ENCODE measurements at regions not wholly inside any gene's neighbourhood (a gene's known extent, or its start where the extent isn't known, plus 50 kb on each side); places are given as distances from the start of the nearest gene placed in this dataset.

DNA sequence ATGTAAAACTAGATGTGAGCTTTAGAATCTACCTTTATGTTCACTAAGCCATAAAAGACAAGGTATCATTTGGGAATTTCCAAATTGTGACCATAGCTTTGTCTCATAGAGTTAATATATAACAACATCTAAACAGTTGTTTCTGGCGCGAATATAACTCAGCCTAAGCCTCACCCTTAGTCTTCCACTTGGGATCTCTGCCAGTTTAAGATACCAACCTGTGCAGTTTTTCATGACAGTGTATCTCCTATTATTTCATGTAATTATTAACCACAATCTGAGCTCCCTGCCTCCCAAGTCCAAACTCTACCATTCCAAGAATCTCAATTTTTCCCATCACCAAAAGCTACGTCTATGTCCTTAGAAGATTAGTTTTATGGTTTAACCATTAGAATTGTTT is 572.5 kb upstream of the ISX start:
- intact Hi-C loops (cut with micrococcal nuclease): no loop called here
- Histone ChIP-seq H3K9me2 (ENCODE audit: insufficient read depth) (no peaks in the 10 kb centered on the region), H4K20me1 (ENCODE audit: insufficient read depth) (no peaks in the 10 kb centered on the region), H3K4me2 (ENCODE audit: low read length) (no peak overlapping the region), H3K9ac (ENCODE audit: low read length) (no peak overlapping the region), H3K9me3 (ENCODE audit: control insufficient read depth in 1 of 2, insufficient read depth in 1 of 2, low read depth in 1 of 2, low read length in 2 of 2) (peaks cover 15 to 25% of the 10 kb centered on the region in 2 experiments; a peak in 2 of 4 replicates), H3K79me2 (ENCODE audit: insufficient read depth, low read length) (no peaks in the 10 kb centered on the region), H3K36me3 (ENCODE audit: control insufficient read depth in 1 of 2, insufficient read depth in 2 of 2, low read length in 2 of 2) (no peaks in the 10 kb centered on the region), H3K4me3 (replicated peaks in 1 of 2; ENCODE audit: low read depth in 1 of 2, low read length in 2 of 2) (no peak overlapping the region), H3K4me1 (ENCODE audit: control insufficient read depth in 1 of 2, insufficient read depth in 2 of 2, low read length in 2 of 2) (no peaks in the 10 kb centered on the region), H2AFZ (ENCODE audit: low read depth, low read length, poor library complexity, severe bottlenecking) (no peak overlapping the region), H3K27me3 (ENCODE audit: insufficient read depth, low read length) (no peaks in the 10 kb centered on the region), H3K27ac (ENCODE audit: low read depth, low read length) (no peak overlapping the region)
- POLR2A ChIA-PET: no interaction called here
- no TSS peak for BruUV-seq (replicated peaks)
- ATAC-seq (no peak), DNase-seq (ENCODE audit: low read depth, low spot score) (no peak)
- CTCF ChIA-PET: no interaction called here
- RAD21 ChIA-PET (ENCODE audit: low non-redundant PET in 1 of 2, low total read pairs in 2 of 2, uncharacterized antibody in 2 of 2, unreplicated experiment in 2 of 2): no interaction called here
- TF ChIP-seq POLR2AphosphoS5 (IDR thresholded peaks at IDR 0.05; ENCODE audit: low read depth, low read length) (no peak), TCF7L2 (IDR thresholded peaks at IDR 0.05; ENCODE audit: borderline replicate concordance, extremely low read depth, insufficient read depth, insufficient read length) (no peak), SIN3A (IDR thresholded peaks at IDR 0.05; ENCODE audit: low read depth) (no peak), FOSL1 (IDR thresholded peaks at IDR 0.05; ENCODE audit: low read depth) (no peak), CEBPB (IDR thresholded peaks at IDR 0.05; ENCODE audit: low read depth) (no peak)
- TF ChIP-seq, protein P1, sequence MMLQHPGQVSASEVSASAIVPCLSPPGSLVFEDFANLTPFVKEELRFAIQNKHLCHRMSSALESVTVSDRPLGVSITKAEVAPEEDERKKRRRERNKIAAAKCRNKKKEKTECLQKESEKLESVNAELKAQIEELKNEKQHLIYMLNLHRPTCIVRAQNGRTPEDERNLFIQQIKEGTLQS (IDR thresholded peaks at IDR 0.05): no peak

DNA sequence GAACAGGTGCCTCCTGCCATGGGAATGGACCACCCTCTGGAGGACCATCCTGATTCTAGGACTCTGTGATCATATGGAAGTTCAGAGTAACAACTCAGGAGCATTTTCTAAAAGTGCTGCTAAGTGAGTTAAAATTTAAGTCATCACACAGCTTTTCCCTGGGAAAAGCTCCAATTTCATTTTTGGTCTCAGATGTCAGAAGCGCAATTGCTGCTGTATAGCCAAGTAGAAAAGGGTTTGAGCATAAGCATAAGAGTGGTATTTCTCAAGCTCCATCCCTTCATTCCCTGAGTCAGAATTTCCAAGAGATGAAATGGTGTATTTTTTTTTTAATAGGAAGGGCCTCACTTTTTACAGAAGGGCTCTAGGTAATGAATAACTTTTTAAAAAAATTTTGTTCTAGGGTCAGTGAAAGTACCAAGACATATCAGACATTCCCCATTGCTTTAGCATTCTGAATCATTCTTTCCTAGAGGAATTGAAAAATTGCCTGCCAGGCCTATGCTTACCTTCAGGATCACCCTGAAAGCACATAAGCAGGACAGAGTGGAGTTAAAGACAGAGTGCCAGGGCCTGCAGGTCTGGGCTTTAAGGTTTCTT is 564.5 kb upstream of the ISX start:
- ChIA-PET POLR2A (no interaction called here), RAD21 (ENCODE audit: low non-redundant PET in 1 of 2, low total read pairs in 2 of 2, uncharacterized antibody in 2 of 2, unreplicated experiment in 2 of 2) (no interaction called here), CTCF (no interaction called here)
- Histone ChIP-seq H3K9me3 (ENCODE audit: control insufficient read depth in 1 of 2, insufficient read depth in 1 of 2, low read depth in 1 of 2, low read length in 2 of 2) (peaks cover 9 to 41% of the 10 kb centered on the region in 2 experiments; a peak in 3 of 4 replicates), H4K20me1 (ENCODE audit: insufficient read depth) (no peaks in the 10 kb centered on the region), H3K27me3 (ENCODE audit: insufficient read depth, low read length) (no peaks in the 10 kb centered on the region), H3K4me1 (ENCODE audit: control insufficient read depth in 1 of 2, insufficient read depth in 2 of 2, low read length in 2 of 2) (no peaks in the 10 kb centered on the region), H3K4me2 (ENCODE audit: low read length) (no peak overlapping the region), H3K36me3 (ENCODE audit: control insufficient read depth in 1 of 2, insufficient read depth in 2 of 2, low read length in 2 of 2) (no peaks in the 10 kb centered on the region), H3K9me2 (ENCODE audit: insufficient read depth) (no peaks in the 10 kb centered on the region), H3K4me3 (replicated peaks in 1 of 2; ENCODE audit: low read depth in 1 of 2, low read length in 2 of 2) (no peak overlapping the region), H3K9ac (ENCODE audit: low read length) (no peak overlapping the region), H3K27ac (ENCODE audit: low read depth, low read length) (no peak overlapping the region), H2AFZ (ENCODE audit: low read depth, low read length, poor library complexity, severe bottlenecking) (no peak overlapping the region), H3K79me2 (ENCODE audit: insufficient read depth, low read length) (no peaks in the 10 kb centered on the region)
- ATAC-seq (no peak), DNase-seq (ENCODE audit: low read depth, low spot score) (no peak)
- intact Hi-C loops (cut with micrococcal nuclease): no loop called here
- BruUV-seq (replicated peaks): no TSS peak
- no peak for TF ChIP-seq EGR1 (IDR thresholded peaks at IDR 0.05; ENCODE audit: low read depth)
- TF ChIP-seq, protein P1 (IDR thresholded peaks at IDR 0.05): no peak
- no peak for TF ChIP-seq TCF7L2 (IDR thresholded peaks at IDR 0.05; ENCODE audit: borderline replicate concordance, extremely low read depth, insufficient read depth, insufficient read length)
- no peak for TF ChIP-seq ELF1 (IDR thresholded peaks at IDR 0.05; ENCODE audit: borderline replicate concordance, low read depth)
- no peak for TF ChIP-seq YY1 (IDR thresholded peaks at IDR 0.05; ENCODE audit: extremely low read depth, insufficient replicate concordance, low read depth, low read length)
